Tibial nerve (tissue), 3 donors: ENCODE measurements at regions not wholly inside any gene's neighbourhood (a gene's known extent, or its start where the extent isn't known, plus 50 kb on each side); places are given as distances from the start of the nearest gene placed in this dataset.

Source experiments
- POLR2A ChIP-seq, 2 donors: fragments of 450-650 bp; IDR thresholded peaks; one replicate each; pipeline ENCODE4 v1.6.1; 2017; ENCODE audit warnings: antibody characterized with exemption in 2 of 2, mild to moderate bottlenecking in 2 of 2, moderate library complexity in 2 of 2
- TF ChIP-seq, protein P1 (sequence below), 5 experiments: fragments of 200-600 bp in 3 of 5; fragments of 450-650 bp in 2 of 5; sonication (generic) in 3 of 5; IDR thresholded peaks; one replicate each; pipeline ENCODE4 v1.5.1; 2016 to 2019; ENCODE audit warnings: antibody characterized with exemption in 5 of 5, mild to moderate bottlenecking in 3 of 5, moderate library complexity in 2 of 5

DNA sequence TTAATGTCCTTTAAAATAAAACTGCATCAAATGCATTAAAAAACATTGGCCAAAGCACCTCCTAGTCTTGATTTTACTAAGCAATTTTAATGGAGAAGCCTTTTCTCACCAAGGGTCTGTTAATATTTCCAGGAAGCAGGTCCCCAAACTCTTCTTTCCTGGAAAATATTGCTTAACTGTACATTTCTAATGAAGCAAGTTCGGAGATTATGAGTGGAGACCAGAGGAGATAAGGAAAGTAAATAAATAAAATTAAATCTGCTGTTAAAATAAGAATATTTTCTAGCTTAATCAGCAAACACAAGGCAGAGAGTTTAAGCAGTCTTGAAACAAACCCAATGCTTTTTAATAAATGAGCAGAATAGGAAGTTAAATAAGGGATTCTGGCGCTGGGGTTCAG lies 322.4 kb downstream of the PTEN start:
- TF ChIP-seq, protein P1, sequence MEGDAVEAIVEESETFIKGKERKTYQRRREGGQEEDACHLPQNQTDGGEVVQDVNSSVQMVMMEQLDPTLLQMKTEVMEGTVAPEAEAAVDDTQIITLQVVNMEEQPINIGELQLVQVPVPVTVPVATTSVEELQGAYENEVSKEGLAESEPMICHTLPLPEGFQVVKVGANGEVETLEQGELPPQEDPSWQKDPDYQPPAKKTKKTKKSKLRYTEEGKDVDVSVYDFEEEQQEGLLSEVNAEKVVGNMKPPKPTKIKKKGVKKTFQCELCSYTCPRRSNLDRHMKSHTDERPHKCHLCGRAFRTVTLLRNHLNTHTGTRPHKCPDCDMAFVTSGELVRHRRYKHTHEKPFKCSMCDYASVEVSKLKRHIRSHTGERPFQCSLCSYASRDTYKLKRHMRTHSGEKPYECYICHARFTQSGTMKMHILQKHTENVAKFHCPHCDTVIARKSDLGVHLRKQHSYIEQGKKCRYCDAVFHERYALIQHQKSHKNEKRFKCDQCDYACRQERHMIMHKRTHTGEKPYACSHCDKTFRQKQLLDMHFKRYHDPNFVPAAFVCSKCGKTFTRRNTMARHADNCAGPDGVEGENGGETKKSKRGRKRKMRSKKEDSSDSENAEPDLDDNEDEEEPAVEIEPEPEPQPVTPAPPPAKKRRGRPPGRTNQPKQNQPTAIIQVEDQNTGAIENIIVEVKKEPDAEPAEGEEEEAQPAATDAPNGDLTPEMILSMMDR (IDR thresholded peaks at IDR 0.05) = no peak
- no peak for TF ChIP-seq POLR2A (IDR thresholded peaks at IDR 0.05)
